ENCODE measurements at regions not wholly inside any gene's neighbourhood (a gene's known extent, or its start where the extent isn't known, plus 50 kb on each side); places are given as distances from the start of the nearest gene placed in this dataset.
A peak's percentile ranks its signal among the peaks of the same experiment; 100 is the strongest.
"Not testable (repeated sequence)": the region's sequence is repeated elsewhere in the genome, so short reads cannot be mapped to it uniquely, and the experiment has no call there.

- Histone ChIP-seq H3K36me3 (ENCODE audit: control insufficient read depth, insufficient read depth, low read length) (no peaks in the 10 kb centered on the region), H3K9me3 (ENCODE audit: control insufficient read depth, insufficient read depth, low read length) (no peaks in the 10 kb centered on the region), H3K4me3 (ENCODE audit: low read depth, low read length) (no peak overlapping the region), H3K4me1 (ENCODE audit: control insufficient read depth, insufficient read depth, low read length) (peaks cover 2% of the 10 kb centered on the region), H3K27ac (ENCODE audit: low read depth, low read length) (no peak overlapping the region), H3K27me3 (ENCODE audit: control insufficient read depth, insufficient read depth, low read length) (no peaks in the 10 kb centered on the region)
- no peak for DNase-seq (ENCODE audit: low read depth in 4 of 6, low spot score in 6 of 6)
- WGBS (ENCODE audit: insufficient coverage) = no CpG with 5 or more reads among the region's 1 CpG
Measured at GRCh38 chr2:16235747-16236146, 295.4 kb downstream of the MYCN start.

DNA sequence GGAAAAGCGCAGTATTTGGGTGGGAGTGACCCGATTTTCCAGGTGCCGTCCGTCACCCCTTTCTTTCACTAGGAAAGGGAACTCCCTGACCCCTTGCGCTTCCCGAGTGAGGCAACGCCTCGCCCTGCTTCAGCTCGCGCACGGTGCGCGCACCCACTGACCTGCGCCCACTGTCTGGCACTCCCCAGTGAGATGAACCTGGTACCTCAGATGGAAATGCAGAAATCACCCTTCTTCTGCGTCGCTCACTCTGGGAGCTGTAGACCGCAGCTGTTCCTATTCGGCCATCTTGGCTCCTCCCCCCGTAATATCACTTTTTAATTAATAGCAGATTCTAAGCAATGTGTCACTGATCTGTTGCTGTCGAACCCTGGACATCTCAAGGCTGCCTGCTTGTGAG, 294.9 kb downstream of the MYCN start:
- not testable (repeated sequence) for H3K4me3 ChIP-seq (ENCODE audit: low read depth, low read length); H3K27ac ChIP-seq (ENCODE audit: low read depth, low read length); H3K9me3 ChIP-seq (ENCODE audit: control insufficient read depth, insufficient read depth, low read length); H3K27me3 ChIP-seq (ENCODE audit: control insufficient read depth, insufficient read depth, low read length); H3K36me3 ChIP-seq (ENCODE audit: control insufficient read depth, insufficient read depth, low read length); DNase-seq (ENCODE audit: low read depth in 4 of 6, low spot score in 6 of 6); H3K4me1 ChIP-seq (ENCODE audit: control insufficient read depth, insufficient read depth, low read length)
- WGBS (ENCODE audit: insufficient coverage) = 94% methylated on average over 19 of the region's 20 CpGs

DNA sequence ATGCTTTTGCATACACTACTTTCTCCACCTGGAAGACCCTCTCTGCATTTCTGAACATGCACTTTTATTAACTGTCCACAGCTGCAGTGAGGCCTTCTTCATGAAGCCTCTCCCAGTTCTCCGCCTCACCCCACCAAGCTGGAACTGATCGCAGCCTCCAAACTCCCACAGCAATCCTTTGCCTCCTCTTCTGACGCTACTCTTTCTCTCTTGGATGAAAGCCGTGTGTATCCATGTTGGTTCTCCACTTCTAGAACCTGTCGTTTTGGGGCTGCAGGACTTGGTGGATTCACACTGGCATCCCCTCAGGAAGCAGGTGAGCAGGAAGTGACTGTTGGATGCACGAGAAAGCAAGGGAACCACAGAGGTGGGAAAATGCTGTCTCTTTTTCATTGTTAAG, 288.6 kb downstream of the MYCN start:
- no peak overlapping the region for H3K27ac ChIP-seq (ENCODE audit: low read depth, low read length)
- no peaks in the 10 kb centered on the region for H3K36me3 ChIP-seq (ENCODE audit: control insufficient read depth, insufficient read depth, low read length)
- H3K4me1 ChIP-seq (ENCODE audit: control insufficient read depth, insufficient read depth, low read length) = peaks cover 22% of the 10 kb centered on the region
- peaks cover 4% of the 10 kb centered on the region for H3K27me3 ChIP-seq (ENCODE audit: control insufficient read depth, insufficient read depth, low read length)
- DNase-seq (ENCODE audit: low read depth in 4 of 6, low spot score in 6 of 6) = no peak
- 87% methylated on average over 6 of the region's 6 CpGs for WGBS (ENCODE audit: insufficient coverage)
- no peak overlapping the region for H3K4me3 ChIP-seq (ENCODE audit: low read depth, low read length)
- H3K9me3 ChIP-seq (ENCODE audit: control insufficient read depth, insufficient read depth, low read length) = no peaks in the 10 kb centered on the region

- H3K27me3 ChIP-seq (ENCODE audit: control insufficient read depth, insufficient read depth, low read length) = peaks cover 4% of the 10 kb centered on the region
- H3K4me1 ChIP-seq (ENCODE audit: control insufficient read depth, insufficient read depth, low read length) = peaks cover 27% of the 10 kb centered on the region
- 86% methylated on average over 6 of the region's 7 CpGs for WGBS (ENCODE audit: insufficient coverage)
- H3K4me3 ChIP-seq (ENCODE audit: low read depth, low read length) = no peak overlapping the region
- no peak overlapping the region for H3K27ac ChIP-seq (ENCODE audit: low read depth, low read length)
- no peaks in the 10 kb centered on the region for H3K9me3 ChIP-seq (ENCODE audit: control insufficient read depth, insufficient read depth, low read length)
- no peaks in the 10 kb centered on the region for H3K36me3 ChIP-seq (ENCODE audit: control insufficient read depth, insufficient read depth, low read length)
- DNase-seq (ENCODE audit: low read depth in 4 of 6, low spot score in 6 of 6) = no peak
Measured at GRCh38 chr2:16228471-16228870, 288.1 kb downstream of the MYCN start.

DNA sequence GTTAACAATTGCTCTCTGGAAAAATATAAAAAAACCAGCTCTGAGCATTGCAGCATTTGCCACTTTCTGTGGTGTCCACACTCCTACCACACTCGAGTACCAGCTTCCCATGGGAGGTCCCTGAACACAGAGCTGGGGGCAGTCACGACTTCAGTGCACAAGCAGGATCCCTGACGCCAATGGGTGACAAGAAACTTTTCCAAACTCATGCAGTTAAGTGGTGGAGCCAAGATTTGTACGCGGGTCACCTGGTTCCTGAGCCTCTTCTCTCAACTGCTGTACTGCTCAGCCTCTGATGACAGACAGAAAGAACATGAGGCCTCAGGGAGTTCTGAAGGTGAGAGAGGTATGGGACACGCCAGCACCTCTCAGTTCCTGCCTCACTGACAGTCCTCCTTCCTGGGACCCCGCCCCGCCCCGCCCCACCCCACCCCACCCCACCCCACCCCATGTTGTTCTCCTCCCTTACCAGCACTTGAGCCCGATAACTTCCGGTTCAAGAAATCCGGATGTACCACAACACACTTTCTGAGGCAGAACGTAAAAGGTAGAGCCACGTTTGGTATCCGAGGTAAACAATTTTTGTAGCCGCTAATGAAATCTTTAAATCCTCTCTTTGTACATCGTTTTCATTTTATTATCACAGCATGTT, 287.6 kb downstream of the MYCN start:
- WGBS (ENCODE audit: insufficient coverage) = 57% methylated on average over 5 of the region's 17 CpGs
- peaks cover 4% of the 10 kb centered on the region for H3K27me3 ChIP-seq (ENCODE audit: control insufficient read depth, insufficient read depth, low read length)
- no peak for DNase-seq (ENCODE audit: low read depth in 4 of 6, low spot score in 6 of 6)

GRCh38 chr2:16226943-16227664, 286.8 kb downstream of the MYCN start:
- WGBS (ENCODE audit: insufficient coverage) = 21% methylated on average over 13 of the region's 21 CpGs
- H3K36me3 ChIP-seq (ENCODE audit: control insufficient read depth, insufficient read depth, low read length) = no peaks in the 10 kb centered on the region
- peak; percentile 61 to 97 (median 70) for DNase-seq (ENCODE audit: low read depth in 4 of 6, low spot score in 6 of 6)
- H3K4me3 ChIP-seq (ENCODE audit: low read depth, low read length) = no peak overlapping the region
- no peaks in the 10 kb centered on the region for H3K9me3 ChIP-seq (ENCODE audit: control insufficient read depth, insufficient read depth, low read length)
- H3K27me3 ChIP-seq (ENCODE audit: control insufficient read depth, insufficient read depth, low read length) = peaks cover 4% of the 10 kb centered on the region
- peaks cover 33% of the 10 kb centered on the region for H3K4me1 ChIP-seq (ENCODE audit: control insufficient read depth, insufficient read depth, low read length)
- H3K27ac ChIP-seq (ENCODE audit: low read depth, low read length) = no peak overlapping the region

More for the DNA sequence above, 287.6 kb downstream of the MYCN start:
- H3K4me1 ChIP-seq (ENCODE audit: control insufficient read depth, insufficient read depth, low read length) = peaks cover 32% of the 10 kb centered on the region
- no peaks in the 10 kb centered on the region for H3K9me3 ChIP-seq (ENCODE audit: control insufficient read depth, insufficient read depth, low read length)
- H3K27ac ChIP-seq (ENCODE audit: low read depth, low read length) = no peak overlapping the region
- no peaks in the 10 kb centered on the region for H3K36me3 ChIP-seq (ENCODE audit: control insufficient read depth, insufficient read depth, low read length)
- H3K4me3 ChIP-seq (ENCODE audit: low read depth, low read length) = no peak overlapping the region

GRCh38 chr2:16226381-16226780, 286.0 kb downstream of the MYCN start:
- no peak overlapping the region for H3K4me3 ChIP-seq (ENCODE audit: low read depth, low read length)
- peaks cover 4% of the 10 kb centered on the region for H3K27me3 ChIP-seq (ENCODE audit: control insufficient read depth, insufficient read depth, low read length)
- peaks cover 33% of the 10 kb centered on the region for H3K4me1 ChIP-seq (ENCODE audit: control insufficient read depth, insufficient read depth, low read length)
- DNase-seq (ENCODE audit: low read depth in 4 of 6, low spot score in 6 of 6) = no peak
- WGBS (ENCODE audit: insufficient coverage) = 100% methylated on average over 2 of the region's 3 CpGs
- H3K9me3 ChIP-seq (ENCODE audit: control insufficient read depth, insufficient read depth, low read length) = no peaks in the 10 kb centered on the region
- H3K36me3 ChIP-seq (ENCODE audit: control insufficient read depth, insufficient read depth, low read length) = no peaks in the 10 kb centered on the region
- H3K27ac ChIP-seq (ENCODE audit: low read depth, low read length) = no peak overlapping the region

DNA sequence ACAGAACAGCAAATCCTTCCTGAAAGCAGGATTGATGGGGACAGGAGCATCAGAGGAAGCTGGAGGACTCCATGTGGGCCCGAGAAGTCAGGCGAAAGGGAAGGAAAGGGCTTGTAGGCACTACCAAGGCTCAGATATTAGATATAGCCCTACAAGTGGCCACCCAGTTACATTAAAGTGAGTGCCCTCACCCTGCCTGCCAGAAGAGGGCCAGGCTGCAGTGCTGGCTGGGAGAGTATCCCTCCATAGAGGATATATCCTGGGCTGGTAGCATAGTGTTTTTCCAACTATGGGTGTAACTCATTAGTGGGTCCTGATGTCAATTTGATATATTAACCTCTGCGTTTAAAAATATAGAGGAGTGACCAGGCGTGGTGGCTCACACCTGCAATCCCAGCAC, 285.2 kb downstream of the MYCN start:
- Histone ChIP-seq H3K4me1 (ENCODE audit: control insufficient read depth, insufficient read depth, low read length) (peaks cover 33% of the 10 kb centered on the region), H3K27me3 (ENCODE audit: control insufficient read depth, insufficient read depth, low read length) (peaks cover 4% of the 10 kb centered on the region), H3K36me3 (ENCODE audit: control insufficient read depth, insufficient read depth, low read length) (no peaks in the 10 kb centered on the region), H3K27ac (ENCODE audit: low read depth, low read length) (no peak overlapping the region), H3K9me3 (ENCODE audit: control insufficient read depth, insufficient read depth, low read length) (no peaks in the 10 kb centered on the region), H3K4me3 (ENCODE audit: low read depth, low read length) (no peak overlapping the region)
- WGBS (ENCODE audit: insufficient coverage) = 91% methylated on average over 4 of the region's 4 CpGs
- no peak for DNase-seq (ENCODE audit: low read depth in 4 of 6, low spot score in 6 of 6)

DNA sequence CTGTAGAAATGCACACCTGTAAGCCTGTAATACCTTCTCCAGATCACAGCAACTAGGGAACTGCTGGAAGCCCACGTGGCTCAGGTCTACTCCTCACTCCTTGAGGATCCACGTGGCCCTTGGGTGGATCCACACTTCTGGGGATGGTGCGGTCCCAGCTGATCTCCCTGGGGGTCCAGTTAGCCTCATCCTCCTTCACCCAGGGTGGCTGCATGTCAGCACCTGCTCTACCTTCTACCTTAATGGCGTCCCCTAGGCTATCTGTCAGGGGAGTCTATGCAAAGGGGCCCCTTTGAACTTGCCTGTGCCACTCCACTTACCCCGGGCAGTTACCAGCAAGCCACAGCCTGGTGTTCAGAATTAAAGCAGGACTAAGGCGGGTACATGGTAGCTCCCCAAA, 284.7 kb downstream of the MYCN start:
- H3K4me3 ChIP-seq (ENCODE audit: low read depth, low read length) = no peak overlapping the region
- no peak overlapping the region for H3K27ac ChIP-seq (ENCODE audit: low read depth, low read length)
- H3K27me3 ChIP-seq (ENCODE audit: control insufficient read depth, insufficient read depth, low read length) = peaks cover 4% of the 10 kb centered on the region
- DNase-seq (ENCODE audit: low read depth in 4 of 6, low spot score in 6 of 6) = no peak
- H3K36me3 ChIP-seq (ENCODE audit: control insufficient read depth, insufficient read depth, low read length) = no peaks in the 10 kb centered on the region
- H3K4me1 ChIP-seq (ENCODE audit: control insufficient read depth, insufficient read depth, low read length) = peaks cover 33% of the 10 kb centered on the region
- 100% methylated on average over 3 of the region's 6 CpGs for WGBS (ENCODE audit: insufficient coverage)
- no peaks in the 10 kb centered on the region for H3K9me3 ChIP-seq (ENCODE audit: control insufficient read depth, insufficient read depth, low read length)

Measured in spinal cord (tissue), 9 donors.